NCI-H748 treated with DMSO at 0.1 percent for 48 hours (cell line): ENCODE measurements at regions not wholly inside any gene's neighbourhood (a gene's known extent, or its start where the extent isn't known, plus 50 kb on each side); places are given as distances from the start of the nearest gene placed in this dataset.
"Not testable (repeated sequence)": the region's sequence is repeated elsewhere in the genome, so short reads cannot be mapped to it uniquely, and the experiment has no call there.

Experiments used
- DNase-seq: peaks from one replicate; lab custom pipeline; 2025; lab: John Stamatoyannopoulos, UW

DNA sequence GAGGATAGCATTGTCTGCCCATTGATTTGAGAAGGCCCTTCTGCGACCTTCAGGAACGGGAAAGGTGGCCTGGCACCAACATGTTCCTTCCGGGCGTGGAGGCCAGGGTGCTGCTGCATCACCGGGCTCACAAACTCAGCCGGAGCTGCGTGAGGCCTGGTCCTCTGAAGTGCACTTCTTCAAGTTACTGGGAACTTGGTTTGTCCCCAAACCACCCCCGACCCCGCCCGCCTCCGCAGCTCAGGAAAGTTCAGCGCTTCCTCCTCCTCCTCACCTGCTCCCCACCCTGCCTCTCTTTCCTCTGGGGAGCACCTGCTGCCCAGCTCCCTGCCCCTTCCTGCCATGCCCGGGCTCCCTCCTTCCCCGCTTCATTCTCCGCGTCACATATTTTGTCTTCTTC, 116.0 kb upstream of the LRPAP1 start:
- DNase-seq, result no peak

DNA sequence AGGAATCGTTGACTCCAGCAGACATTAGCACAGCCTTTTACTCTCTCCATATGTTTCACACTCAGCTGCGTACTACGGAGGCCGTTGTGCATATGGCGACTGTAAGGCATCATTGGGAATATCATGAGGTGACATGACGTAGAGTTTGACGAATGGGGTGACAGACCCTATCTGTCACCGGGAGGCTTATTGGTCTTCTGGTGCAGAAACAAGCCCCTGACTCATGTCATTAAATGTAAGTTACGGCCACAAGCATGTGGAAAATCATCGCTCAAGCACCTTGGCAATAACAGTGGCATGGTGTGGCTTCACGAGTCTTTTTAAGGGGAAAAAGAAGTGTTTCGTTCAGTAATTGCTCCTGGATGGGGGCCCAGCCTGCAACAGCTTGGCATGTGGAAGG, 115.2 kb upstream of the LRPAP1 start:
- no peak for DNase-seq

DNA sequence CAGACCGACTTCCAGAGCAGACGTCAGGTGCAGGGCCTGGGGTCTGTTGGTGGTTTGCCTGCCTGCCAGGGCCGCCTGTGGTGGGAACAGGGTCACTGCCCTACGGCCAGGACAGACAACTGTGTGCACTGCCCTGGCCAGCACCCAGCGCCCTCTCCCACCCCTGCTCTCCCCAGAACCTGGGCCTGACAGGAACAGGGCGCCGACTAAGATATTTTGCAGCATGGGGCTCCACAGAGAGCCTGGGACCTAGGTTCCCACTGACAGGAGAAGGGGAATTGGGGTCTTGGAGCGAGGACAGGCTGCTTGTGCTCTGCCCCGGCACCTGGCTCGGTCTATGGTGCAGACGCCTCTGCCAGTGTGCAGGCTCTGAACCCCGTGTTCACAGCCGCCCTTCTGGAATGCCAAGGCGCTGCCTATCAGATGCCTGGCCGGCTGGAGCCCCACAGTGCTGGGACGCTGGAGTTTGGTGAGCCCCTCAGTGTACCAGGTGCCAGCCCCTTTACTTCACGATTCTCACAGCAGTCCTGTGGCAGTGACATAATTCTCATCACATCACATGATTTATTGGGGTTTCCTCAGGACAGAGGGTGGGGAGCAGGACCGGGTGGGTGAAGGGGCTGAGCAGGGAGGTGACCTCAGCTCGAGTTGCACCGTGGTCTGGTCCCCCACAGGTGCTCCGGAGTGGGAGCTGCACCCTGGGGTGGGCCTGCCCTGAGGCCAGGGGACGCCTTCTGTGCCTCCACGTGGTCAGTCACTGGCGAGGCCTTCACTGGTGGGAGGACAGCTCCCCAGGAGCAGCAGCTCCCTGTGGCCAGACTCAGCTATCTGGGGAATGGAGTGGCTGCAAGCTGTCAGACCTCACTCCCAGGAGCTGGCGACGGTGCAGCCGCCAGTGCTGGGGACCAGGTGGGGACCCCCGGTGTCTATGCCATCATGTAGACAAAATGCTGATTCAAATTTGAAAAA, 113.8 kb upstream of the LRPAP1 start:
- no peak for DNase-seq

DNA sequence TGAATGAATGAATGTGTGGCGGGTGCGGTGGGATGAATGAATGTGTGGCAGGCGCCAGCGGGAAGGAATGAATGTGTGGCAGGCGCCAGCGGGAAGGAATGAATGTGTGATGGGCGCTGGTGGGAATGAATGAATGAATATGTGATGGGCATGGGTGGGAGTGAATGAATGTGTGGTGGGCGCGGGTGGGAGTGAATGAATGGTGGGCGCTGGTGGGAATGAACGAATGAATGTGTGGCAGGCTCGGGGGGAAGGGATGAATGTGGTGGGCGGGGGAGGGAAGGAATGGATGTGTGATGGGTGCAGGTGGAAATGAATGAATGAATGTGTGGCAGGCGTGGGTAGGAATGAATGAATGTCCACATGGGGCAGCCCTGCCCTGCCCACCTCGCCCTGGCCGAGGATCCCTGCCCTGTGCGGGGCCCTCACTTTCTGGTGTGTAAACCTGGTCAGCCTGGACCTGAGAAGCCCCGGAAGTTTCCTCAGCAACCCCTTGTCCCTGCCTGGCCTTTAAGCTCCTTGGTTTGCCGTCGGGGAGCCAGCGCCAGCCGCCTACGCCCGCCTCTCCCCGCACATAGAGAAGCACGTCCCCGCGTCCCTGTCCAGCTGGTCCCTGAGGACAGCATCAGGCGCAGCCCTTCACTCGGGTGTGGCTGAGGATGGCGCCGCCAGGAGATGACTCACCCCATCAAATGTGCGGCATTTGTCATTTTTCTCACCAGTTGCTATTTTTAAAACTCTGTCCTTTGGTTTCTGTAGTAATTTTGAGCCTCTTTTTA, 112.8 kb upstream of the LRPAP1 start:
- DNase-seq, result no peak

DNA sequence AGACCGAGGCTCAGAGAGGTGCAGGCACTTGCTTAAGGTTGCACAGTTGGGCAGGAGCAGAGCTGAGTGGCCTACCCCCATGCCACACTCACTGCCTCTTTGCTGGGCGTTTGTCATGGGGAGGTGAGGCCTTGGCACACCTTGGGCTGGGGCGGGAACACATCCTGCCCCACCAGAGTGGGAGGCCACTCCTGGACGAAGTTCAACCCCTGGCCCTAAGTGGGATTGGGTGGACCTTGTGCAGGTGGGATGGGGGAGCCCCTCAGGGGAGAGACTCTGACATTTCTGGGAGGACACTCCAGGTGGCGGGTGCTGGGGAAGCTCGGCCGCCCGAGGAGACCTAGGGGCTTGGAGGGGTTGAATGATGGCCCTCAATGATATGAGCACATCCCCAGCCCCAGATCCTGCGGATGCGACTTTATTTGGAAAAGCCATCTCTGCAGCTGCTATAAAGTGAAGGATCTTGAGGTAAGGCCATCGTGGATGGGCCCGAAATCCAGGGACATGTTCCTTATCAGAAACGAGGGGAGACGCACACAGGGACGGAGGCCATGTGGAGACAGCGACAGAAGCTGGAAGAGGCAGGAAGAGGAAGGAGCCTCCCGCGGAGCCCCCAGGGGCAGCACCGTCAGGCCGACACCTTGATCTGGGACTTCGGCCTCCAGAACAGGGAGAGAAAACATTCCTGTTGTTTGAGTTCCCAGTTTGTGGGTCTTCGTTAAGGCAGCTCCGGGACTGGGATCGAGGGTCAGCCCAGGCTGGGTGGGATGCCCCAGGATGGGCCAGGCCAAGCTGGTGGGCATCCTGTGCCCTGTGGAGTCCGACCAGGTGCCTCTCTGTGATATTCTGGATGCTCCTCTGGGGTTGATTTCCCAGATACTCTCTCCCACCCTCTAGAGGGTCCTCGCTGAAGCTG, 111.6 kb upstream of the LRPAP1 start:
- DNase-seq, result no peak

DNA sequence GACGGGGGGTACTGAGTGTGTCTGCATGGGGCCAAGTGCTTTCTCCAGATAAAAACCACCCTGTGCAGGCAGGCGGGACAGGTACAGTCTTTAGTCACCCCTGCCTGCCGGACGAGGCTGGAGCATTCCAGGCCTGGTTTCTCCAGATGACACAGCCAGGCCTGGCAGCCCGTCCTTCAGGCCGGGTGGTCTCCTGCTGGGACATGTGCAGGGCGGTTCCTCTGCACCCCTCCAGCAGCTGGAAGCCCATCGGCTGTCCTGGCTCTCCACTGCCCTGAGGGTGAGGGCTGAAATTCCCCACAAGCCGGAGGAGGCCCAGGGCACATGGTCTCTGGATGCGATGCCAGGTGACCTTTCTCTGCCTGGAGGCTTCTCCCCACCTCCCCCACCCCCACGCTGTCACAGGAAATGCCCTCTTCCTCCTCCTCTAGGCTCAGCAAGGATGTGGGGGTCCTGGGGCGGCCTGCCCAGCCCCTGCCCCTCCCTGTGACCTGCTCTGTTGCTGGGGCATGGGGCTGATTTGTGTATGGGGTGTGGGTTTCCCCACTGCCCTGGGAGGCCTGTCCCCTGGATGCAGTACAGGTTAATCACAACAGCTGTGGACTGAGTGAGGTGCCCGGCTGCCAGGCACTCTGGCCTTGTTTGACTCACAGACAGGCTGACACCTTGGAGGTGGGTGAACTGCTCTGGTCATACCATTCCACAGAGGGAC, 110.7 kb upstream of the LRPAP1 start:
- DNase-seq, result no peak

DNA sequence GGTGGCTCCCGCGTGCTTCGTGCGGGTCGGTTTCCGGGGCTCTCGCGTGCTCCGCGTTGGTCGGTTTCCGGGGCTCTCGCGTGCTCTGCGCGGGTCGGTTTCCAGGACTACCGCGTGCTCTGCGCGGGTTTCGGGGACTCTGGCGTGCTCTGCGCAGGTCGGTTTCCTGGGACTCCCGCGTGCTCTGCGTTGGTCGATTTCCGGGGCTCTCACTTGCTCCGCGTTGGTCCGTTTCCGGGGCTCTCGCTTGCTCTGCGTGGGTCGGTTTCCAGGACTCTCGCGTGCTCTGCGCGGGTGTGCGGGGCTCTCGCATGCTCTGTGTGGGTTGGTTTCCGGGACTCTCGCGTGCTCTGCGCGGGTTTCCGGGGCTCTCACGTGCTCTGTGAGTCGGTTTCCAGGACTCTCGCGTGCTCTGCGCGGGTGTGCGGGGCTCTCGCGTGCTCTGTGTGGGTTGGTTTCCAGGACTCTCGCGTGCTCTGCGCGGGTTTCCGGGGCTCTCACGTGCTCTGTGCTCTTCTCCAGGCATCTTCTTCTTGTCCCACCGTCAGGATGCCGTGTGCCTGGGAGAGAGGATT, 109.9 kb upstream of the LRPAP1 start:
- no peak for DNase-seq

DNA sequence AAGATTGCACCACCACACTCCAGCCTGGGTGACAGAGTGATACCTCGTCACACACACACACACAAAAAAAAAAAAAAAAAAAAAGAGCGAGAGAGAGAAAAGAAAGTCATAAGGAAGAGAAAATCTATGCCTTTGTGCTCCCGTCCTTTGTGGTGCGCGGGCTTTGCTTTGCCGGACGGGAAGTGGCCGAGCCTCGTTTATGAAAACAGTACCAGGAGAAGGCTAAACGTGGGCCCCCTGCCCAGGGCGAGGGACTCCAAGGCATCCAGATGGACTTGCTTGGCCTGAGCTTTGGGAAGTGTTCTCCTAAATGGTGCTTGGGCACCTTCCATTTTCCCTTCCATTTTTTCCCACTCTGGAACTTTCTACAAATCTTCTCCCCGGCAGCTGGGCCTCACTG, 109.3 kb upstream of the LRPAP1 start:
- no peak for DNase-seq

DNA sequence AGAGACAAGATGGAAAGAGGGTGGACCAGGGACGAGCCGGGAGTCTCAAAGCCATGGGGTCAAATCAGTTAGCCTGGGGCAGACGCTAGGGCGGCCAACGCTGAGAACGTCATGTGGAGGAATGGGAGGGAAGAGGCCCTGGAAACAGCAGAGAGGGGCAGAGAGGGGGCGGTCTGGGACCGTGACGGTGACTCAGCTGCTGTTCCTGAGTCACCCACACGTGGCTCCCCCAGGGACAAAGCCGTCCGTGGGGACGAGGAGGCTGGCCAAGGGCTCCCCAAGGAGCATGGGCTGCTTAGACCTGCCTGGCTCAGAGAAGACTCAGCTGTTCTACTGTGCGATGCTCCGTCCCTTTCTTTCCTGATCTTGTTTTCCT, 108.4 kb upstream of the LRPAP1 start:
- no peak for DNase-seq

DNA sequence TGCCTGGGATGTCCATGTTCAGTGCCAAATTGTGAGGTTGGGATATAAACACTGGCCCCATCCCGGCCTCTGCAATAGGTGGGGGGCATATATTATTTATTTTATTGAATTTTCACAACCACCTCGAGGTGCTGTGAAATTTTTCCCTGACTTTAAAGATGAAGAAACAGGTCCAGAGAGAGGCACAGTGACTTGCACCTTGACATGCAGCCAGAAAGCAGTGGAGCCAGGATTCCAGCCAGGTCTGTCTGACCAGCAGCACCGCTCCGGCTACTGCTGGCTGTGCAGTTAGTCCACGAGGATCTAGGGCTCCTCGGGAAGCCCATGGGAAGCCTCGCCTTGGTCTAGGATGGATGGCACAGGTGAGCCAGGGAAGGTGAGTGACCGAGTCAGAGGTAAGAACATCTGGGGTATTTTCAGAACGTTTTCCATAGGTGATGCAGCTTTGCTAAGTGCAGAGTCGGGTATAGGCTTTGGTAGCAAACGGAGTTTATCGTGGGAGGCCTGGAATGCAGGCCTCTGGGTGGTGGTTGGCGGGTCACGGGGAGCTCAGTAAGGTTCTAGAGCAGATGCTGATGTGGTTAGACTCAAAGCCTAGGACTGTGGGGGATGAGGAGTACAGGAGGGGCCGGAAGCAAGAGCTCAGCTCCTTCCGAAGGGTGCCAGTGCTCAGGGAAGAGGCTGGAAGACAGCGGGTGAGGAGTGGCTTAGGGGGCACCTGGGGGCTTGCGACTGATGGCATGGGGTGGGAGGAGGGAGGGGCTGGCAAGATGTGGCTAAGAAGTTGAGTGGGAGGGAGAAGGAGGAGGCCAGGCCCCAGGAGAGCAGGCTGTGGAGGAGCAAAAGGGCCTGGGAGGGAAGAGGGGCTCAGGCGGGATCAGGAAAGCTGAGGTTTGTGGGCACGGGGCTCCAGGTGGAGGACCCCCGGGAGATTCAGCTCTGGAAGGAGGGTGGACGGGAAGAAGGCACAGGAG, 107.7 kb upstream of the LRPAP1 start:
- no peak for DNase-seq

DNA sequence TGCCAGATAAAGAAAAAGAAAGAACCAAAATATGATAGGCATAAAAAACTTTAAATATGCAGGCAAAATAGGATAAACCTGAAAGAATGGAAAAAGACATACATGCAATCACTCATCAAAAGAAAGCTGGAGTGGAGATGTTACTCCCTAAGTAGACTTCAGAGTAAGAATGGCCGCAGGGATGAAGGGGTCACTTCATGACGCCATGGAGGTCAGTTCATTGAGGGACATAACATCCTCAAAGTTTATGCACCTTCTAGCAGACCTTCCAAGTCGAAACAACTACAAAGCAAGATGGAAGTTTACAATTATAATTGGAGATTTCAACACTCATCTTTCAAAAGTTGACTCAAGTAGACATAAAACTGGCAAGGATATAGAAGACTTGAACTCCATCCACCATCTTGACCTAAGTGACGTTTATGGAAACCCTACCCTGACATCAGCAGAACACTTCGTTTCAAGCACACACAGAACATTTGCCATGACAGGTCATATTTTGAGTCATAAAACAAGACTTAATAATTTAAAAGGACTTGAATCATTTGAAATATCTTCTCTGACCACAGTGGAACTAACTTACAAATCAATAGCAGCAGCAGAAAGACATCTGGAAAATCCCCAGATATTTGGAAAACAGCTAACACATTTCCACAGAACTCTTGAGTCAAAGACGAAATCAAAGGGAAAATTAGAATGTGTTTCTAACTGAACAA, 106.0 kb upstream of the LRPAP1 start:
- DNase-seq, result no peak

DNA sequence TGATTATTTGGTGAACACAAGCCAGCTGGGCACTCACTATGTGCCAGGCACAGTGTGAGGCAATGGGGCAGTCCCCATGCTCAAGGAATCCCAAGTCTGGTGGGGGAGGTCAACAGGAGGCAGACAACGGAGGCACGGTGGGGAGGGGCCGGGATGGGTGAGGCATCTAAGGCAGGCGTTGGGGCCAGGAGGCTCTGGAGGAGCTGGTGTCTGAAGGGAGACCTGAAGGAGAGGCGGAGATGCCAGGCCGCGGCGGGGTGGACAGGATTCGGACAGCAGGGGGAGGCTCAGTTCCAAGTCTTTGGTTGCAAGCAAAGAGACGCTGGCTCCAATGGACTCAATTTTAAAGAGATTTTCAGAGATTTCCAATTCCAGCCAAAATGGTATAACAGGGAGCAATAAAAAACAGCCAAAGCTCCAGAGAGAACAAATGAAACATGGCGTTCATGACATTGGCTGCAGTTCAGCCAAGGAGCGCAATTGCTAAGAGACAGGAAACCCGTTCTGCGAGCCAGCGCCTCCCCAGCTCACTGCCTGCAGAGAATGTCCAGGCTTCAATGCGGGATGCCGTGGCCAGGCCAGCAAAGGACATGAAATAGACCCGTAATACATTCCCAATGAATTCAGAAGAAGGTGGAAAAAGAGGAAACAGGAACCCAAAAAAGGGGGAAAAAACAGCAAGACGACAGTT, 105.2 kb upstream of the LRPAP1 start:
- no peak for DNase-seq

DNA sequence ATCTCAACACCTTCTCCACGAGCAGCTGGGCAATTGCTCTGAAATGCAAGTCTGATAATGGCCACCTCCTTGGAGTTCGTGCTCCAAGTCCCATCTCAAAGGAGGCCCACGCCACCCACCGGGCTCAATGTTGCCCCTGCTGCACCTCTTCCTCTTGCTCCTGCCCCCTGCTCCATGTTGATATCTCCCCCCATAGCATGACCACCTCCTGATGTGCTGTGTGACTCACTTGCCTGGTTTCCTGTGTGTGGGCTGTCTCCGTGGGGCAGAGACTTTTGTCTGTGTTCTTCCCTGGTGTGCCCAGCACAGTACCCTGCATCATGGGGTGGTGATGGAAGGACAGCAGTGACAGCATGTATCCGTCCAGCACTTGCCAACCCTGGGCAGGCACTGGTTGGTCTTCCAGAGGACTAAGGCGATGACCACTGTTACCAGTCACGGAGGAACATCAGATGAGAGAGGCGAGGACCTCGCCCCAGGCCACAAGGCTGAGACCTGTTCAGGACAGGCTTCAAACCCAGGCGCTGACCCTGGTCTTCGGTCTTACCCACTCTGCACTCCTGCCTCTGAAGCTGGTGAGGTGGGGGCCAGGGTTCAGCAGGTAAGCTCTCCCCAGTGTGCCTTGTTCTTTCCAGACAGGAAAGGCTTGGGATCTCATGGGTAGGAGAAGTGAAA, 104.6 kb upstream of the LRPAP1 start:
- DNase-seq, result no peak

DNA sequence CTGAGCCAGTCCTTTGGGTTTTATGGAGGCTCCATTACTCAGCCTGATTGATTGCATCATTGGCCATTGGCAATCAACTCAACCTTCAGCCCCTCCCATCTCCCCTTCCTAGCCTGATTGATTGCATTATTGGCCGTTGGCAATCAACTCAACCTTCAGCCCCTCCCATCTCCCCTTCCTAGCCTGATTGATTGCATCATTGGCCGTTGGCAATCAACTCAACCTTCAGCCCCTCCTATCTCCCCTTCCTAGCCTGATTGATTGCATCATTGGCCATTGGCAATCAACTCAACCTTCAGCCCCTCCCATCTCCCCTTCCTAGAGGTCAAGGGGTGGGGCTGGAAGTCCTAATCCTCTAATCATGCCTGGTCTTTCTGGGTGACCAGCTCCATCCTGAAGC, 103.8 kb upstream of the LRPAP1 start:
- DNase-seq, result not testable (repeated sequence)

DNA sequence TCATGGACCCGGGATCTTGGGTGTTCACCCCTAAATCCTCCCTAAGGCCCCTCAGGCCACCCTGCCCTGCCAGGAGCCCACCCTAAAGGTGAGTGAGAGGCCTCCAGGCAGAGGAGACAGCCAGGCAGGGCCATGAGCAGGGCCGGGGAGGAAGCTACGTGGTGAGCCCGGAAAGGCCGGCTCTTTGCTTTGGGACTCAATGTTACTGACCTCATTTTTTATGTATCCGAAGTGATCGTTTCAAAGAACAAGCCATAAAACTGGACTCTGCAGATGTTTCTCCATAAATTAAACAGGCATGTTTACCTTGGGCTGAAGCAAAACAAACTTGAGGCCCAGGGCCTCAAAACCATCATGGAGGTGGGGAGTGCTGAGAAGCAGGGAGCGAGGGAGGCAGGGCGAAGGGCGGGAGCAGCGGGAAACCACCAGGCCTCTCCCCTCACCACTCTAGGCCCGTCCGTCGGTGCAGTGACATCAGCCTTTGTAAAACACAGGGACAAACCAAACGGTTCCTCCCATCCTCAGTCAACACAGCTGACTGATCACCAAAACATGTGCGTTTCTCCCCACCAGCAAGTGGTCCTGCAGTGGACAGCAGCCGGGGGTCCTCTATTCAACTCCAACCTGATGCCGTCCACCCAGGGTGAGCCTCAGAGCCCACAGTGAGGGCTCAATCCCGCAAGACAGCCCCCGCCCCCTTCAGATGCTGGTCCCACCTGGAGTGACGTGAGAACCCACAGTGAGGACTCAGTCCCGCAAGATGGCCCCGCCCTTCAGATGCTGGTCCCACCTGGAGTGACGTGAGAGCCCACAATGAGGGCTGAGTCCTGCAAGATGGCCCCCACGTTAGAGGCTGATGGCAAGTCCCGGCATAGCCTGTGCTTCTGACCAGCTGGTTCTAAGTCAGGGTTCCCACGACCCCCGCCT, 102.9 kb upstream of the LRPAP1 start:
- no peak for DNase-seq

DNA sequence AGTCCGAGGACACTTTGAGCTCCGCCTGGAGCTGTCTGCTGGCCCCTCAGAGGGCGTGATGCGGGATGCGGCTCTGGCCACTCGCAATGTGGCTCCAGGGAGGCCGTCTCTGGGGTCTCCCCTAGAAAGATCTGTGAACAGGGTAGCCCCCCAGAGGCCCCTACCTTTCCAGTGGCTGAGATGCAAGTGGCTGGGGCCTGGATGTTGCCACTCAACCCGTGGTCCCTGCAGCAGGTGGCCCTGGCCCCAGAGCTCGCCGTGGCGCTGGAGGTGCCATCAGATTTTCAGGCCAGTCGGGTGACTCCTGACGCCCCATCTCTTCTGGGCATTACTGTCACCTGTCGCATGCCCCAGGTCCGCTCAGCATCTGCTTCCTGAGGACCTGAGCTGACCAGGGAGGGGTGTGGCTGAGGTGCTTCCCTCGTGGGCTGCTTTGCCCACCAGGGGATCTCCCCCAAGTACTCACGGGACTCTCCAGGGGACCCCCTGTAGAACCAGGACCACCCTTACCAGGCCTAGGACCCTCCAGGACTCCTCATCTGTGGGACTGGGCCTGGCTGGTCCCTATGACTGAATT, 102.1 kb upstream of the LRPAP1 start:
- no peak for DNase-seq

DNA sequence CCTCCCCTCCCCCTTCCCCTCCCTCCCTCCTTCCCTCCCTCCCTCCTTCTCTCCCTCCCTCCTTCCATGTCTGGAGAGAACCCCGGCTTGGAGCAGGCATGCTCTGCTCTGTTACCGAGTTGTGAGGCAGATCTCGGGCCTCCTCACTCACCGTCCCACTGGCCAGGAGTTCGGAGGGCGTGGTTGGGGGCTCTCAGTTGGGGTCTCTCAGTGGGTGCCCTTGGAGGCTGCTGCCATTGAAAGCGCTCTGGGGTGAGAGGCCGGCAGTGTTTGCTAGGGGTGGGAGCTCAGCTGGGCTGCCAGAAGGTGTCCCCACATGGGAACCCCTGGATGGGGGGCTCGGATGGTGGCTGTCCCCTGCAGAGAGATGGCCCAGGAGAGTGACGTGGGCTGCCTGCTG, 101.1 kb upstream of the LRPAP1 start:
- DNase-seq, result not testable (repeated sequence)
